HG02973 (cell line): ENCODE measurements at regions not wholly inside any gene's neighbourhood (a gene's known extent, or its start where the extent isn't known, plus 50 kb on each side); places are given as distances from the start of the nearest gene placed in this dataset.
A peak's percentile ranks its signal among the peaks of the same experiment; 100 is the strongest.

Experiments
- ATAC-seq: cut with Tn5 transposase; IDR thresholded peaks from one replicate; pipeline ENCODE4 v1.9.1; 2021; ENCODE audit warnings: moderate library complexity; ENCODE audit not compliant: unreplicated experiment

DNA sequence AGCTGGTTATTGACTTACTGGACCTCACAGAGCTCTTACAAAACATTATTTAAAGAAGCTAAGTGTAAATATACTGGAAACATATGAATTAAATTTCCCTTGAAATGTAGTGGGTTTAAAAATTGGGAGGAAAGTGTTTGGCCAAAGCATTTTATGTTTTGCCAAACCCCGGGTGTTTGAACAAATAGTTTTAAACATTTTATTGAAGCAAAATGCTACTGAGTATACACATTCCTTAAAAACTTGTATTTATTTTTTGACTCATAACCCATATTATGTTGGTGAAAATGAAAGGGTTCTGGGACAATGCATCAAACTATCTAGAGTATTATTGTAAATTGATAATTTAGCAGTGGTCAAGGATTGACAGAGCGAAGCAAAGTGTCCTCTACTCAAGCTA is 1048.5 kb downstream of the SLC6A15 start:
- ATAC-seq, result no peak

DNA sequence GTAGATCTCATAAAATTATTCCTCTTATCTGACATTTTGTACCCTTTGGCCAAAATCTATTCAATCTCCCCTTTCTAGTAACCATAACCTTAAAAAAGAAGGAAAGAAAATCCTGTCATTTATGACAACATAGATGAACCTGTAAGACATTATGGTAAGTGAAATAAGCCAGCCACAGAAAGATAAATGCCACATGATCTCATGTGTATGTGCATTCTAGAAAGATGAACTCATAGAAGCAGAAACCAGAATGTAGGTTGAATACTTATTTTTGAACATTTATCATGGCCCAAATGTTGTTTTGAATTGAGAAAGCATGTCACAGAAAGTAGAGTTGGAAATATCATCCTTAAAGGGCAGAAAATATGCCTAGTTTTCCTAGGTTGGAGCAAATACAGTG is 1053.6 kb downstream of the SLC6A15 start:
- no peak for ATAC-seq

DNA sequence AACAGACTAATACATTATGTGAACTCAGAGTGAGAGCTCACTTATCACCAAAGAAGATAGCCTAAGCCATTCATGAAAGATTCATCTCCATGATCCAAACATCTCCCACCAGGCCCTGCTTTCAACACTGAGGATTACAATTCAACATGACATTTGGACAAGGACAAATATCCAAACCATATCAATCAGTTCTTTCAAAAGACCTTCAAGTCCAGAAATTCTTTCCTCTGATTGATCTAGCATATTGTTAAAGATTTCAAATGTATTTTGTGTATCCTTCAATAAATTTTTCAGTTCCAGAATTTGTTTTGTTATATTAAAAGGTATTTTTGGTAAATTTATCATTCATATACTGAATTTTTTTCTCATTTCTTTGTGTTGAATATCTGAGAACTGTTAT is 1055.8 kb downstream of the SLC6A15 start:
- ATAC-seq, result no peak

DNA sequence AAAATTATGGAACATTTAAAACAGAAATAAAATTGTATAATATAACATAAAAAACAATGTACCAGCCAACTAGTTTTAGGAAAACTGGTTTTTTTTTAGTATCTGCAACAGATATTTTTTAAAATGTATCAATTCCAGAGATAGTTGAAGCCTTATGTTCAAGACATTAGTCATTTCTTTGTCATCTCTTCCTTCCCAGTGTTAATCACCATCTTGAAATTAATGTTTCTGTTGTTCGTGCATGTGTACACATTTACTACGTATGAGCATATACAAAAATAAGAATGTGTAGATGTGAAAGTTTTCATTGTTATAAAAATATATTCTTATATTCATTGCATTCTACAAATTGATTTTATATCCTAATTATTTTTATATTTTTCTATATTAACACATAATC is 1062.1 kb downstream of the SLC6A15 start:
- ATAC-seq, result no peak

DNA sequence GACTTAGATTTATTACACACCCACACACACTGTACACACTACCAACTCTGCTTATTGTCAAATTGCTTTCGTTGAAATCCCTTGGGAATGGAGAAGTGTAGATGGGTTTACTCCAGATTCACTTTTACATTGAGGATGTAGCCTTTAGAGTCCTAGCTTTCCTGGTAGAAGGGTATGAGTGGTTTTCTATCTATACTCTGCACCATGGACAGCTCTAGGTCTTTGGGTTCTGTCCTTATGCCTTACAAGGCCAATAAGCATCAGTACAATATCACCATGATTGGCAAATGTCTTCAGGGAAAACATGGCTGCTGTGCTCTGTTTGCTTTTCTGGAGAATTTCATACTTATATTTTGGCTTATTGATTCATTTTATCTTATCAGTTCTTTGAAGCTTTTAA is 1063.9 kb downstream of the SLC6A15 start:
- ATAC-seq, result no peak

DNA sequence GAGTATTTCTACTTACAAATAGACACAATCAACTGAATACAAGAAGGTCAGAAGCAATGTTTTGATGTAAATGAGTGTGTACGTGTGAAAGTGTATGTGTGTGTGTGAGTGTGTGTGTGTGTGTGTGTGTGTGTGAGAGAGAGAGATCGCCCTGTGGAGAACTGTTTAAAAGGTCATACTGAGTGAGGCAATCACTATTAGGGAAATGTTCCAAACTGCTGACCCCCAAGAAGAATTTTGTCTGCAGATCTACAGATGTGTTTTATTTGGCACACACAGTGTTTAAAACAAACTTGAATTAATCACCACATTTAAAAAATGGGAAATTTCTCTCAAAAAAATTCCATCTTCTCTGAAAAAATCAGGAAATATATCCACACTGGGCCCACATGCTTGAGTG is 1069.1 kb downstream of the SLC6A15 start:
- ATAC-seq, result no peak

DNA sequence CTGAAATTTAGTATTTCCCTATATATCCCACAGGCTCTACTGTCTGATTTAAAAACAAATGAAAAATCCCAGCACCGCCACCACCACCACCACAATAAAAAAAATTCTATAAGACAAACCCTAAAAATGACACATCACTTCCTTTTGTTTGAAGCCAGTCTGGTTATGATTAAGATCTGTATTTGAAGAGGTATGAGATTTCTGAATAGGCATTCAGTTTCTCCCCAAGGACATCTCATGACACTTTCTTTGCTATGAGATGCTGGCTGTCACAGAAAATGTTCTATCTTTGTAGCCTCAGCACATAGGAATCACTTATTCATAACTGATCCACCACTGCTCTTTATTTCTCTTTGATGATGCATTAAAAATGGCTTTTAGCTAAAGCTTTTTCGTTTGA is 1071.0 kb downstream of the SLC6A15 start:
- ATAC-seq, result no peak

DNA sequence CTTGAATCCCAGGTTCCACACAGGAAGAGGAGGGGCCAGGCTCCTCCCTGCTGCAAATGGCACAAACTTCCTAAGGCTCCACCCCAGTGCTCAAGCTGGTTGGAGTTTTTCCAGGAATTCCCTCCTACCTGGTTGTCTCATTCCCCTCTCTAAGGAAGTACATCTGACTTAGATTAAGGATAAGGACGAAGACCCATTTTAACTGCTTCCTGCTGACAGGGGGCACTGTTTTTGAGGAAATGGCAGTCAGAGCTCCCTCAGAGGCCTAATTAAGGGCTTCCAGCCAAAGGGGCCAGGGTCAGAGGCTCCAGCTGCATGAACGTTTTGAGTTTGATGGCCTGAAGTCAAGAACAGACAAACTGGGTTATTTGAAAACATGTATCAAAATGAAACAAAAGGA is 1084.7 kb downstream of the SLC6A15 start:
- no peak for ATAC-seq

DNA sequence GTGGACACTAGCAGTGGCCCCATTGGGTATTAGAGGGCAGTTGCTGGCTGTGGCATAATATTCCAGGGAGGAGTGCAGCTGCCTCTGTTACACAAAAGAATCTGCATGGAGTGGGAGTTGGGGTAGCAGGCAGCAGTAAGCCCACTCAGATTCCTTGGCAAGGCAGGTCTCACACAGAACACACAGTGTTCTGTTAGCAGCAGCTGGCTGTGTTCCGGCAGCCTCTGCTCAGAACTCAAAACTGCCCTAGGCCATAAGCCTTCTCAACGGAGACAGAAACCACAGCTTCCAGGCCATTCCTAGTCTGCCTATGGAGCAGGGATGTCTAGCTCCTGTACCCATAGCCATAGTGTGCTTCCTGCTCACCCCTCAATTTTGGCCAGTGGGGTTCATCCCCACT is 1085.4 kb downstream of the SLC6A15 start:
- ATAC-seq, result no peak

DNA sequence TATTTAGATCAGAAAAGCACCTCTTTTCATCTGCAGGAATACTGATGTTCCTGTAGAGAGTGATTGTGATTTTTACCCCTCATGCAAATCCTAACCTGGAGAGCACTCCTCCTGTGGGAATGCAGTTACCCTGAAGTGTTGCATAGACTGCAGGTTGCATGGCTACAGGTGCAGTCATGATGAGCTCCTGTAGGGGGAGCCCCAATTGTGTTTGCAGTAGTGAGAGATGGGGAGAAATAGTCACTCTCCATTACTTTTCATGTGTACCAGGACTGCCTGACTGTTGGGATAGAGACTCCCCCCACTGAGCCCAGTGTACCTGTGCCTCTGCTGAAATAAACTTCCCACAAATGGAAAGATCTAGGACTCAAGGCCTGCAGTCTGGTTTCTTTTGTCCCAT is 1086.5 kb downstream of the SLC6A15 start:
- ATAC-seq, result peak; percentile 85

DNA sequence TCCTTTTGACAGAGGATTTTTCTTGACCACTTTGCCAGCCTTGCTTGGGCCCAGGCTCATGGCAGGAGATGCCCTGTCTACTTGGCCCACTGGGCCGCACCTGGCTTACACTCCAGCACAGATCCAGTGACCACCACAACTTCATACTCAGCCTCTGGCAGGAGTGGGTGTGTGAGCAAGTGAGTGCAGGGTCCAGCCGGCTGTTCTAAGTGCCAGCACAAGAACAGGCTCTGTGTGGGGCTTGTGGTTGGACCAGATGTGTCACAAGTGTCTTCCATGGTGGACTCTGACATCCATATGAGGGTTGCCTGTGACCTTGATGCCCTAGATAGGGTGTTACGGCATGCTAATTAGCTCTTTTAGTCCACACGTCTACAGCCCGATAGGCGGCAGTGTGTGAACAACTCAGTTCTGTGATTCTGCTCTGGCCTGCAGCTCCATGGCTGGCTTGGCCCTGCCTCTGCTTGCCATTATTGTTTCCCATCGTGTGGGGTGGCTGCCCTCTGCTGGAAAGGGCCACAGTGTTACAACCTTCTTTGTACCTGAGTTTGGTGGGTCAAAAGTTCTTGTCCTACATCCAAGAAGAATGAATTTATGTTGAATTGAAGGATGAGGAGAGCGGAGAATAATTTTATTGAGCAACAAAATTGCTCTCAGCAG is 1089.1 kb downstream of the SLC6A15 start:
- peak; percentile 71 for ATAC-seq

DNA sequence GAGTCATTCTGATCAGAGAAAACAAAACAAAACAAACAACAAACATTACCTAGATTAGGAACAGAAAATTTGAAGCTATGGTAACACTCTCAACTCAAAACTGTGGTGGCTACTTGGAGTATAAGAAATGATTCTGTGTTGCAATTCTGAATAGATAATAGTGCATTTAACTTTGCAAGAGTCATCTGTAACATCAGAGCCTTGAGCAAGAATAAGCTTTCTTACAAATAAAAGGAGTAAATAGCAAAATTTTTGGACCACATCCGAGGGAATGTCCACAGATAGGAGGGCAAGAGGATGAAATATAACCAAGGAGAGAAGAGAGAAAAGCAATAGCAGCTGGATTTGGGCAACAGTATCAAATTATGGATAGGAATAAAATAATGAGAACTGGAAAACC is 1090.6 kb downstream of the SLC6A15 start:
- ATAC-seq, result no peak

DNA sequence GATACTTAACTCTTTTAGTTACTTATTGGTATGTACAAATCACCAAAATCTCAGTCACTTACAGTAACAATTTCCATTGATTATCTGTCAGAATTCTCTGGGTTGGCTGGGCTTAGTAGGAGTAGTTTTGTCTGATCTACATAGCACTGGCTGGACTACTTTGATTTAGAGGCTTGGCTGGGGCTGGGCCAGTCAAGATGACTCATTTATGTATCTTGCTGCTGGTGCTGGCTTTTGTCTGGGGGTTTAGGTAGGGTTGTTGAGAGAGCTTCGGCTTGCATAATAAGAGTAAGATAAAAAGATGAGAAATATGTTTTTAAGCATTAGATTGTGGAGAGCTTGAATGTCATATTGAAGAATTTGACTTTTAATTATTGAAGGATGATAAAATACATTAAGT is 1093.7 kb downstream of the SLC6A15 start:
- ATAC-seq, result no peak

DNA sequence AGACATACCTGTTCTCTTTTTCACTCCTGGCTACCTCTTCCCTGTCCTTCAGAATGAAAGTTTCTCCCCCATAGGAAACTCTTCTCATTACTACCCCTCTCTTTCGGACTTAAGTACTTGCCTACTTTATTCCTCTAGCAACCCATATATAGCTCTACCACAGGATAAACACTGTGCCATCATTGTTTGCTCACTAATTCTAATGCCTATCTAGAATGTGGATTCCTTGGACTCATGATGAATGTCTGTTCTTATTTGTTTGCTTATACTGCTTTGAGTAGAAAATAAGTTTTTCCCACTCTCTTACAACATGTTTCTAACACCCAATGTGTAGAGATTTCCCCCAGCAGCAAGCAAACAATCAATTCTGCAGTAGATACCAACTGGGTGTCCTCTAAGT is 1094.9 kb downstream of the SLC6A15 start:
- ATAC-seq, result no peak

DNA sequence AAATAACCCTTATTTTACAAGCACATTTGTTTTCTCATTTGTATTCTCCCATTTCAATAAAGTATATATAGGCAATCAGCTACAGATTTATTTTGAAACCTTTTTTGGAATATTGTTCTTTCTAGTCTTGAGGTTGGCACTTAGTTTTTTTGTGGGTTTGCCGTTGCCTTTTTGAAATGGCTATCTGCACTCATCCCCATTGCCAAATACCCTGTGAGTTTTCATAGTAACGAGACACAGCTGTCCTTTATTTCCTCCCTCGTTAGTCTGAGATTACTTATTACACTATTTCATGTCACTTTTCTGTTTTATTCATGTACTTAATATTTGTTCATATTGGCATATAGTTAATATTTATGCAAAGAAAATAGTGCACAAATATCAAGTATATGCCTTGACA is 1104.0 kb downstream of the SLC6A15 start:
- no peak for ATAC-seq

DNA sequence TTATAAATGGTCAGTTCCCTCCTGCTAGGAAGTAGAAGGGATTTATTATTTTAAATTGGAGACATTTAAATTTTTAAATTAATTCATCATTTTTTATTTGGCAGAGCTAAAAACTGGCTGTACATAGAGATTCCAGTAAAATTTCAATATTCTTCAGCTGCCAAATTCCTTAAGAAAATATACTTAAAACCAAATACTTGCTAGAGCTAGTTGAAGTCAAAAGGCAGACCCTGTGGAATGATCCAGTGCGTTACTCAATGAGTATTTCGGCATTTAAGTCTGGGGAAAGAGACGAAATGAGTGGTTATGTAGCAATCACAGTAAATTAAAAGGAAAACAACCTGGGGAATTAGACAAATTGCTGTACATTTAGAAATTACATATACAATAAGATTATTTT is 1104.7 kb downstream of the SLC6A15 start:
- ATAC-seq, result no peak

DNA sequence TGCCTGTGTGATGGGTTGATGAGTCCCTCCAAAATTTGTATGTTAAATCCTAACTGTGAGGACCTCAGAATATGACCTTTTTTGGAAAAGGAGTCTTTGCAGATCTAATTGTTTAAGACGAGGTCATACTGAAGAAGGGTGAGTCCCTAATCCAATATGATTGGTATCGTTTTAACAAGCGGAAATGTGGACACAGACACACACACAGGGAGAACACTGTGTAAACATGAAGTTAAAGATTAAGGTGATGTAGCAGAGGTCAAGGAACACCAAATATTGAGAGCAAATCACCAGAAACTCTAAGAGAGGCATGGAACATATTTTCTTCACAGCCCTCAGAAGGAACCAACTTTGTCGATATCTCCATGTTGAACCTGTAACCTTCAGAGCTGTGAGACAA is 1106.7 kb downstream of the SLC6A15 start:
- ATAC-seq, result no peak

DNA sequence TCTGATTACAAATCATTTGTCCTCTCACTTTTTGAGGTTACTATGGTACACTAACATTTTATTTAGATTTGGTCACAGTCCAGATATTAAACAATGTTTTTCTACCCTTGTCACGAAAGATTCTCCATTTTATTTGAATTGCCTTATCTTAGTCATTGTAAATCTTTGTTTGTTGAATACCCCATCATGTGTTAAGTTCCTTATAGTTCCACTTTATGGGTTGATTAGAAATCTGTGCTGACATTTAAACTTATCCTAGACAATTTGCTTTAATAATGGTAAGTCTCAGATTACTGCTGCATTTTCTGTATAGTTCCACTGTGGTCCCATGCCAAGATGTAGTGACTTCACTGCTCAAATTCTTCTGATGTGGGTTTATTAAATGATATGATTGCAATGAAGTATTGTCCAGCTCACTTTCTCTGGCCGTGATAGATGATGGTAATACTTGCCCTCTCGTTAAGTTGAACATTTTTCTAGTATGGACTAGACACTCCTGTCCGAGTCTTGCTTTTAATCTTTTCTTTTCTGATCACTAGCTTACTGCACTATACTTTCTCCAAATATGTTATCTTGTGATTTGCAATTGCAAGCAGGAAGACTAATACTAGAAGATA is 1107.3 kb downstream of the SLC6A15 start:
- ATAC-seq, result no peak

DNA sequence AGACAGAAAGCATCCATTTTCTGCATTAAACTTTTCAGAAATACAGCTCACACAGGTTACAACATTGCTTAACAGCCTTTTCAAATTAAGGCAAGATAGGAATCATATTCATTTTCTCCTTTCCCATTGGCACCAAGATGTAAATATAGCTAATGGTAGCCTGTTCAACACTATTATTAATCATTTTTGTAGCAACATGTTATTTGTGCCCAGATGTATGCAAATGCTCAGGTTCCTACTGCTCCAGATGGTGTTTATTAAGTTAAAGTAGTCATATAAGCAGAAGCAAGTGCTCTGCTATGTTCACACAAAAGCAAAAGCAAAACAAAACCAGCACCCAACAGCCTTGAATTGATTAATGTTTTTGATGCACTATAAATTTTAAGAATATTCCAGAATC is 1110.6 kb downstream of the SLC6A15 start:
- no peak for ATAC-seq

DNA sequence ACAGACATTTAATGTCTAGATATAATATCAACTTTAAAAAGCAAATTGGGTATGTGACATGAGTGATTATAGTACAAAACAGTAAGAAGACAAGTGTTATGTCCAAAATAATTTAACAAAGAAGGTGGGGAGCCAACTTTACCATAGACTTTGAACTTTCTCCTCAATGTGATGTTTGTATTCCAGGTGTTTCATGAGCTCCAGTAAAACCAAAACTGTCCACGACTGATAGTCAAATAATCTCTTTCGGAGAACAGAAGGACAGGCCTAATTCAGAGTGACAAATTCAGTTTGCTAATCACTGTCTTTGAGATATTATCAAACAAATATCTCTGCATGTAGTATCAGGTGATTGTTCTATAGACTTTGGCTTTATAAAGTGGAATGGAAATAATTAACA is 1112.6 kb downstream of the SLC6A15 start:
- no peak for ATAC-seq

DNA sequence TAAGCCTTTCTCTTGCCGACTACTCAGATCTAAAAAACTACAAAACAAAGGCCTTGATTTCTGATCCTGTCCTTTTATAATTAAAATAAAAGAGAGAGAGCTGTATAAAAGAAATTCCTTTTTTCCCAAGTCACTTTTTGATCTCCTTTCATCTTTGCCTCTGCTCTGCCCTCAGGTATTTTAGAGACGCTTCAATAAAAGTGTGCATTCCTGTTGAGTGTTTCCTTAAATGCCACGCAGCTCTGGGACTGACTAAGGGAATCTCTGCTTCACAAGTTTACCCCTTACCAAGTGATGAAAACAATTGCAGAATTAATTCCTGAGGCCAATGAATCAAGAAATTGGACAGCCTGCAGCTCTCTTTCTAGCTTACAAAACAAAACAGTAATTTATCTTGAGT is 1109.8 kb downstream of the TMTC2 start:
- ATAC-seq, result no peak

DNA sequence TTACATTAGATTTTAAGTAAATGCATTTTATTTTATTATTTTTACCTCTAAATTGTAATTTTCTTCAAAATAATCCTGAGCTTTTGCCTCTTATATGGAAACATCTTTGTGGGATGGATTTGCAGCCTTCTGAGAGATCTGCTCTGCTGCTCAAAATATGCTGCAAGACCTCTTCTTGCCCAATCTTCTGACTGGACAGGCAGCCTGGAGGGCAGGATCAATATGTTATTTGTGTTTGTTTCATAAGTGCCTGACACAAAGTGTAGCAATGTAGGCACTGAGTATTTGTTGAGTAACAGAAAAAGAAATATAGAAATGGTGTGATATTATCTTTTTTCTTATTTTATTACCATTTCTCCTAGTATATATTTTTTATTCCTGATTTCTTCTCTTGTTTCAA is 1106.9 kb downstream of the TMTC2 start:
- no peak for ATAC-seq

DNA sequence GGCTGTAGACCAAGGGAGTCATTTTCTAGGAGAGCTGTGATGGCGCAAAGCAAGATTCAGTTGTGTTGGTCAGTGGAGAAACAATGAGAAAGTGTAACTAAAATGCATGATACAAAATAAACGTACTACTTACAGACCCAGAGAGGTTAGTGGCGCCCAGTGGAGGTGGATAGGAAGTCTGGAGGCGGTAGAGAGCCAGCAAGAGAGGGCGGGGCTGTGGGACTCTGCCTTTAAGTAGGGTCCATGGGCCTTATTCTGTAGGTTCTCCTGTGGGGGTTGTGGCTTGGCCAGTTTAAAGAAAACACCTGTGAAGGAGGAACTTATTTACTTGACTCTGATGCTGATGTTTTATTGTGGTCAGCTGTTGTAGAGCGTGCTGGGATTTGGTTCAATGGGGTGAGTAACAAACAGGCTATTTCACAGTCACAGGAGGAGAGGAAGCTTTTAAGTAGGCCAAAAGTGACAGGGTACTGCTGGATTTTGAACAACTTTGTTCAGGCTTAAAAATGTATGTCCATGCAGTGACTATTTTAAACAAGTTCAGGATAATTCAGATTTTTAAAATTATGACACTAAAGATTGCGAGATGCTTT is 1097.7 kb downstream of the TMTC2 start:
- ATAC-seq, result no peak
